Esophagus squamous epithelium (tissue), 5 donors: ENCODE measurements at regions not wholly inside any gene's neighbourhood (a gene's known extent, or its start where the extent isn't known, plus 50 kb on each side); places are given as distances from the start of the nearest gene placed in this dataset.

Source experiments
- DNase-seq: peaks from one replicate; lab custom pipeline; 2025; lab: John Stamatoyannopoulos, UW
- H3K27ac ChIP-seq, 4 donors: fragments of 200-600 bp; sonication (generic); one replicate each; pipeline ENCODE4 v1.5.1; 2016 to 2019; ENCODE audit warnings: mild to moderate bottlenecking in 1 of 4
- H3K27me3 ChIP-seq, 4 donors: fragments of 200-600 bp; sonication (generic); 1 replicate in 3 of 4; 2 replicates in 1 of 4; pipeline versions ENCODE4 v1.5.1 to v1.6.0; 2017 to 2021; ENCODE audit warnings: antibody characterized with exemption in 1 of 4
- H3K36me3 ChIP-seq, 3 donors: fragments of 200-600 bp; sonication (generic); one replicate each; pipeline ENCODE4 v1.5.1; 2016 to 2019
- H3K4me1 ChIP-seq, 3 donors: fragments of 200-600 bp; sonication (generic); one replicate each; pipeline ENCODE4 v1.5.1; 2017 to 2019
- H3K4me3 ChIP-seq, 4 donors: fragments of 200-600 bp; sonication (generic); 1 replicate in 3 of 4; 2 replicates in 1 of 4; pipeline ENCODE4 v1.5.1; 2016 to 2019; ENCODE audit warnings: mild to moderate bottlenecking in 2 of 4, moderate library complexity in 1 of 4
- H3K9me3 ChIP-seq, 3 donors: fragments of 200-600 bp; sonication (generic); one replicate each; pipeline ENCODE4 v1.5.1; 2016 to 2019
- POLR2A ChIP-seq, 4 donors: fragments of 450-650 bp; IDR thresholded peaks; one replicate each; pipeline ENCODE4 v1.6.1; 2017; ENCODE audit warnings: antibody characterized with exemption in 4 of 4, mild to moderate bottlenecking in 4 of 4, moderate library complexity in 3 of 4
- WGBS, 2 donors: methylation state at CpG; one replicate each; pipeline ENCODE4 v1.1.5; 2018; 5-methylcytosine and 5-hydroxymethylcytosine counted together
- intact Hi-C: fragments of 100-400 bp; cut with DNase I; formaldehyde crosslinking; loops from one replicate; pipeline ENCODE4 v1.15.0; 2022
- TF ChIP-seq, protein P1 (sequence below), 6 experiments: fragments of 450-650 bp in 4 of 6; fragments of 200-600 bp in 2 of 6; sonication (generic) in 2 of 6; IDR thresholded peaks; one replicate each; pipeline ENCODE4 v1.5.1; 2016 to 2019; ENCODE audit warnings: antibody characterized with exemption in 6 of 6, mild to moderate bottlenecking in 4 of 6, moderate library complexity in 4 of 6
- donor health status: DM: yes; HTN: yes; CAD: no.

DNA sequence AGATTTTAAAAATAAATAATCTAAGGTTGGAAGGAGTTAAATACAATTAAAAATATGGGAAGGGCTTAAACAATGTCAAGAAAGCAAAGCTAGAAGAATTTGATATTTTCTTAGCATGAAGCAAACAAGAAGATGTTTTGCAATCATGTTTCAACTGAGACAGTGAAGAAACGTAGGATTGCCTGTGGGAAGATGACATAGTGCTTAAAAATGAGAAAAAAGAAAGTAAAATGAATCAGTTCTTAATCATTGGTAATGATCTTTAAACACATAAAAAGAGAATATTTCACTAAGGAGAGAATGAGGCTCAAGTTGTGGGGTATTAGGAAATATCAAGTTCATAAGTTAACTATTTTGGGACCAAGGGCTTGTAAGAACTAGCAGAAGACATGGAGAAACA lies 855.0 kb downstream of the METTL15 start:
- 17 to 23% methylated on average over 1 of the region's 1 CpG for WGBS, 2 donors
- Histone ChIP-seq H3K9me3 (no peaks in the 10 kb centered on the region), H3K4me3 (no peak overlapping the region), H3K4me1 (no peaks in the 10 kb centered on the region), H3K27ac (no peak overlapping the region), H3K36me3 (no peaks in the 10 kb centered on the region), H3K27me3 (no peaks in the 10 kb centered on the region)
- TF ChIP-seq POLR2A (IDR thresholded peaks at IDR 0.05), result no peak
- TF ChIP-seq, protein P1, sequence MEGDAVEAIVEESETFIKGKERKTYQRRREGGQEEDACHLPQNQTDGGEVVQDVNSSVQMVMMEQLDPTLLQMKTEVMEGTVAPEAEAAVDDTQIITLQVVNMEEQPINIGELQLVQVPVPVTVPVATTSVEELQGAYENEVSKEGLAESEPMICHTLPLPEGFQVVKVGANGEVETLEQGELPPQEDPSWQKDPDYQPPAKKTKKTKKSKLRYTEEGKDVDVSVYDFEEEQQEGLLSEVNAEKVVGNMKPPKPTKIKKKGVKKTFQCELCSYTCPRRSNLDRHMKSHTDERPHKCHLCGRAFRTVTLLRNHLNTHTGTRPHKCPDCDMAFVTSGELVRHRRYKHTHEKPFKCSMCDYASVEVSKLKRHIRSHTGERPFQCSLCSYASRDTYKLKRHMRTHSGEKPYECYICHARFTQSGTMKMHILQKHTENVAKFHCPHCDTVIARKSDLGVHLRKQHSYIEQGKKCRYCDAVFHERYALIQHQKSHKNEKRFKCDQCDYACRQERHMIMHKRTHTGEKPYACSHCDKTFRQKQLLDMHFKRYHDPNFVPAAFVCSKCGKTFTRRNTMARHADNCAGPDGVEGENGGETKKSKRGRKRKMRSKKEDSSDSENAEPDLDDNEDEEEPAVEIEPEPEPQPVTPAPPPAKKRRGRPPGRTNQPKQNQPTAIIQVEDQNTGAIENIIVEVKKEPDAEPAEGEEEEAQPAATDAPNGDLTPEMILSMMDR (IDR thresholded peaks at IDR 0.05), result no peak
- intact Hi-C loops, result no loop called here
- no peak for DNase-seq

DNA sequence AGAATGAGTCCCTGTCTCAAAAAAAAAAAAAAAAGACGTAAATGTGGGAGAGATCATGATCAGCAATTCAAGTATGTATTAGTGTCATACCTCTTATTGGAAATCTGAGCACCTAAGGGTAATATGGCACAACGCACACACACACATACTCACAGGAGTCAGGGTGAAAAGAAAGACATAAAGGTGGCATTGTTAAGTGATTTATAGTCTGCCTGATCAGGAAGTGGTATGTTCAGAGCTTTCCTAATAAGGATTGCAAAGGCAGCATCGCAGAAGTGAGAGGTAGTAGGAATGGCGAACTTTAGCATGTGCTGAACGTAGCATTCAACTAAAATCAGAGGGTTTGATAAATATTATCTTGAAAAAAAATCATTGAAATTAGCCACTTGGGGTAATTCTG lies 854.3 kb downstream of the METTL15 start:
- Histone ChIP-seq H3K9me3 (no peaks in the 10 kb centered on the region), H3K4me3 (no peak overlapping the region), H3K27me3 (no peaks in the 10 kb centered on the region), H3K27ac (no peak overlapping the region), H3K4me1 (no peaks in the 10 kb centered on the region), H3K36me3 (no peaks in the 10 kb centered on the region)
- DNase-seq, result no peak
- TF ChIP-seq, protein P1 (IDR thresholded peaks at IDR 0.05), result no peak
- no peak for TF ChIP-seq POLR2A (IDR thresholded peaks at IDR 0.05)
- intact Hi-C loops, result no loop called here
- WGBS, 2 donors, result 72 to 76% methylated on average over 5 of the region's 5 CpGs

DNA sequence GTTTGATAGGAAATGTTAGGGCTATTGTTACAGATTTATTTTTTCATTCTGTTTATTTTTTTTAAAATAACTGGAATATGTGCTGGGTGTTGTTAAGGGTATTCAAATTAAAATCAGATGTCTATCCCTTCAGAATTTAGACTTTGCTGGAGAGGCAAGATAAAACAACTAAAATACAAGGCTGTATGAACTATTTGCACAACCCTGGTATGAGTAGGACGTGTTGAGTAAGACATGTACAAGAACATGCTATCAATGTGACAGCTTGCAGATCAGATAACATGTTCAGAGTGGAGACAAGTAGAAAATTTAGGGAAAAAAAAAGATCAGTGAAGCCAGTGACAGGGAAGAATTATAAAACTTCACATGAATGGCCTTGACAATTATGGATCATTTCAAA lies 853.5 kb downstream of the METTL15 start:
- TF ChIP-seq POLR2A (IDR thresholded peaks at IDR 0.05), result no peak
- TF ChIP-seq, protein P1 (IDR thresholded peaks at IDR 0.05), result no peak
- Histone ChIP-seq H3K27ac (no peak overlapping the region), H3K9me3 (no peaks in the 10 kb centered on the region), H3K36me3 (no peaks in the 10 kb centered on the region), H3K27me3 (no peaks in the 10 kb centered on the region), H3K4me1 (no peaks in the 10 kb centered on the region), H3K4me3 (no peak overlapping the region)
- no peak for DNase-seq
- intact Hi-C loops, result no loop called here
- 29 to 33% methylated on average over 1 of the region's 1 CpG for WGBS, 2 donors

DNA sequence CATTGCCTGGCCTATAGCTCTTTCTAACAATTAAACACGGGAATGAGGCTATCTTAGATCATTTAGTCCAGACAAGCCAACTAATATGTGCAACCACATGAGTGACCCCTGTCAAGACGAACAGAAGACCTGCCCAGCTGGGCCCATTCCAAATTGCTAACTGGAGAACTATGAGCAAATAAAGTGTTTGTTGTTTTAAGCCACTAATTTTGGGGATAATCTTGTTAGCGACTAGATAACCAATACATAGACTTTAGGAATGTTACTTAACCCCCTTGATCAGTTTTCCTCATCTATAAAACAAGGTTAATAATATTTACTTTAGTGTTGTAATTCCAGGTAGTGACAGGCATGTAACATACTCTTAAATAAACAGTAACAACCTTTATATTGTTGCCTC lies 848.3 kb downstream of the METTL15 start:
- no peak overlapping the region for H3K27ac ChIP-seq
- no peak for TF ChIP-seq POLR2A (IDR thresholded peaks at IDR 0.05)
- TF ChIP-seq, protein P1 (IDR thresholded peaks at IDR 0.05), result no peak
- H3K27me3 ChIP-seq, result no peaks in the 10 kb centered on the region
- no peaks in the 10 kb centered on the region for H3K9me3 ChIP-seq
- 46 to 48% methylated on average over 3 of the region's 3 CpGs for WGBS, 2 donors
- no peak overlapping the region for H3K4me3 ChIP-seq
- no peak for DNase-seq
- no peaks in the 10 kb centered on the region for H3K4me1 ChIP-seq
- intact Hi-C loops, result no loop called here
- H3K36me3 ChIP-seq, result no peaks in the 10 kb centered on the region

DNA sequence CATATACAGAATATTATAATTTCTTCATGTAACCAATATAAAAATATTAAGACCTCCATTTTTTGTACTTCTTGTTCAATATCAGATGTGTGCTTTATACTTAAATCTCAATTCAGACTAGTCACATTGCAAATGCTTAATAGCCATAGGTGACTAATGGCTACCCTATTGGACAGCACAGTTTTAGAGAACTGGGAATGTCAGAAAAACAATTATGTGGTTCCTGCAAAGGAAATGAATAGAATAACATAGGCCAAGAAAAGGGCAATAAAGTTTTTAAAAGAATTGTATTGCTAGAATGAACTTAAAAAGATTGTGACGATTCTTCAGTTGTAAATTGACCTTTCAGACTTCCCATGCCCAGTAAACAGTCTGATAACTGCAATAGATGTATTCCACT lies 843.0 kb downstream of the METTL15 start:
- intact Hi-C loops, result no loop called here

More for the DNA sequence above, 843.0 kb downstream of the METTL15 start:
- 81 to 90% methylated on average over 1 of the region's 1 CpG for WGBS, 2 donors
- no peak for TF ChIP-seq POLR2A (IDR thresholded peaks at IDR 0.05)
- TF ChIP-seq, protein P1 (IDR thresholded peaks at IDR 0.05), result no peak
- Histone ChIP-seq H3K9me3 (no peaks in the 10 kb centered on the region), H3K27me3 (no peaks in the 10 kb centered on the region), H3K4me1 (no peaks in the 10 kb centered on the region), H3K4me3 (no peak overlapping the region), H3K27ac (no peak overlapping the region), H3K36me3 (no peaks in the 10 kb centered on the region)
- DNase-seq, result no peak
